GM20000 (cell line): ENCODE measurements at regions not wholly inside any gene's neighbourhood (a gene's known extent, or its start where the extent isn't known, plus 50 kb on each side); places are given as distances from the start of the nearest gene placed in this dataset.

Experiments used
- DNase-seq: peaks from one replicate; pipeline ENCODE4 v3.0.0; 2012; ENCODE audit warnings: low spot score
- CTCF ChIP-seq: IDR thresholded peaks from 2 replicates; pipeline ENCODE4 v1.5.1; 2012; ENCODE audit warnings: mild to moderate bottlenecking, control low read depth; ENCODE audit errors: extremely low read depth, missing control alignments

- no peak for DNase-seq
- no peak for TF ChIP-seq CTCF
Observed at GRCh38 chr2:237219826-237220225, 134.1 kb downstream of the COPS8 start.

DNA sequence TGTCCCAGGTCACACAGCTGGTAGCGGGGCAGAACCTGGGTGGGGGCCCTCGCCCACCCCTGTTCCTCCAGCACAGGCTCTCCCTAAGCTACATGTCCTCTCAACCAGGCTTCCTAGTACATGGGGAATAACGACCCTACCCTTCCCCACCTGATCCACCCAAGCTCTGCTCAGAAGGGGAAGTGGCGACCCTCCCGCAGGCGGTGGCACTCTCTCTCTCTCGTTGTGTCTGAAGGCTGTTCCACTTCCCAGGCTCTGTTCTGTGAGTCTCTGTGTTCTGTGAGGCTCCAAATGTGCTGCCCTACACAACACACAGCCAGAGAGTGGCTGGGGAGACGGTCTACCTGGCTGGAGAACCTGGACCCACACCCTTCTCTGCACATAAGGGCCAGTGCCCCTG, 135.8 kb downstream of the COPS8 start:
- TF ChIP-seq CTCF: no peak
- DNase-seq: no peak

GRCh38 chr2:237222178-237222577, 136.5 kb downstream of the COPS8 start:
- no peak for TF ChIP-seq CTCF
- no peak for DNase-seq

- no peak for TF ChIP-seq CTCF
- DNase-seq: no peak
Observed at GRCh38 chr2:237222601-237223041, 136.9 kb downstream of the COPS8 start.

- no peak for DNase-seq
- no peak for TF ChIP-seq CTCF
Observed at GRCh38 chr2:237223201-237223861, 137.6 kb downstream of the COPS8 start.

DNA sequence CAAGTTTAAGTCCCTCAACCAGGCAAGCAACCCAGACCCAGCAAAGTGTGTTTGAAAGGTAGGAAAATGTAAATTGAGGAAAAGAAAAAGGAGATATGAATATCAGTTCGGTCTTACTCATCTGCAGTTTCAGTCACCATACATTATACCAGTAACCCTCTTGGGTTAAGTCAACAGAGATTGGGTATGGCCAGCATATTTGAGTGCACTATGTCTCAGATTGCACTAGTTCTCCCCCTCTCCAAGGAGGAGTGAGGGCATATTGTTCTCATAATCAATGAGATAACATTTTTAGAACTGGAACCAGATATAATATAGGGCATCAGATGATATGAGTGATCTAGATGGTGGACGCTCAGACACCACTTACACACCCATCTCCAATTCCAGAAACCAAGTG, 141.5 kb downstream of the COPS8 start:
- TF ChIP-seq CTCF: no peak
- DNase-seq: no peak

- no peak for DNase-seq
- no peak for TF ChIP-seq CTCF
Observed at GRCh38 chr2:237227592-237228280, 142.0 kb downstream of the COPS8 start.
